Dendritic cell treated with granulocyte-macrophage colony-stimulating factor and Interleukin-4, amounts not matched to agents 40 ng/mL and 50 ng/mL, for 4 days (primary cell): ENCODE measurements at regions not wholly inside any gene's neighbourhood (a gene's known extent, or its start where the extent isn't known, plus 50 kb on each side); places are given as distances from the start of the nearest gene placed in this dataset.
"Not testable (repeated sequence)": the region's sequence is repeated elsewhere in the genome, so short reads cannot be mapped to it uniquely, and the experiment has no call there.

Experiments used
- H3K27ac Mint-ChIP-seq: one replicate; pipeline ENCODE4 v1.8.0; 2022; ENCODE audit warnings: mild to moderate bottlenecking, mixed read lengths
- H3K27me3 Mint-ChIP-seq: one replicate; pipeline ENCODE4 v1.8.0; 2022; ENCODE audit warnings: mild to moderate bottlenecking, mixed read lengths
- H3K36me3 Mint-ChIP-seq: one replicate; pipeline ENCODE4 v1.8.0; 2022; ENCODE audit warnings: low read depth, mixed read lengths
- H3K4me1 Mint-ChIP-seq: one replicate; pipeline ENCODE4 v1.8.0; 2022; ENCODE audit warnings: low read depth, mixed read lengths
- H3K4me3 Mint-ChIP-seq: one replicate; pipeline ENCODE4 v1.8.0; 2022; ENCODE audit warnings: mild to moderate bottlenecking, moderate library complexity, mixed read lengths
- H3K9me3 Mint-ChIP-seq: one replicate; pipeline ENCODE4 v1.8.0; 2022; ENCODE audit warnings: mixed read lengths
- intact Hi-C: fragments of 100-400 bp; cut with micrococcal nuclease; formaldehyde crosslinking; loops from one replicate; pipeline ENCODE4 v1.15.0; 2022

- intact Hi-C loops = loop anchor here (10.0 kb wide), 1 partner anchor 86 kb away; no protein-coding TSS in a partner anchor
- Mint-ChIP-seq H3K4me3 (no peak overlapping the region), H3K27ac (no peak overlapping the region)
These were observed 79.5 kb upstream of the ADRA1D start for GRCh38 chr20:4328541-4328940.

GRCh38 chr20:4327956-4328355 lies 78.9 kb upstream of the ADRA1D start:
- Mint-ChIP-seq H3K27ac (no peak overlapping the region), H3K4me3 (no peak overlapping the region), H3K9me3 (no peaks in the 10 kb centered on the region), H3K36me3 (no peaks in the 10 kb centered on the region), H3K4me1 (peaks cover 24% of the 10 kb centered on the region), H3K27me3 (peaks cover 19% of the 10 kb centered on the region)
- intact Hi-C loops = loop anchor here (10.0 kb wide), 1 partner anchor 87 kb away; no protein-coding TSS in a partner anchor

More at GRCh38 chr20:4328541-4328940, 79.5 kb upstream of the ADRA1D start:
- Mint-ChIP-seq H3K27me3 (peaks cover 20% of the 10 kb centered on the region), H3K4me1 (peaks cover 21% of the 10 kb centered on the region), H3K9me3 (no peaks in the 10 kb centered on the region), H3K36me3 (no peaks in the 10 kb centered on the region)

- intact Hi-C loops = loop anchor here (10.0 kb wide), 1 partner anchor 88 kb away; no protein-coding TSS in a partner anchor
- Mint-ChIP-seq H3K9me3 (no peaks in the 10 kb centered on the region), H3K27me3 (peaks cover 26% of the 10 kb centered on the region), H3K4me3 (no peak overlapping the region), H3K27ac (no peak overlapping the region), H3K4me1 (peaks cover 39% of the 10 kb centered on the region), H3K36me3 (no peaks in the 10 kb centered on the region)
These were observed 77.3 kb upstream of the ADRA1D start for GRCh38 chr20:4326195-4327065.

- Mint-ChIP-seq H3K9me3 (no peaks in the 10 kb centered on the region), H3K36me3 (no peaks in the 10 kb centered on the region), H3K27ac (no peak overlapping the region), H3K4me1 (peaks cover 46% of the 10 kb centered on the region), H3K27me3 (peaks cover 31% of the 10 kb centered on the region), H3K4me3 (no peak overlapping the region)
- intact Hi-C loops = loop anchor here (10.0 kb wide), 1 partner anchor 89 kb away; no protein-coding TSS in a partner anchor
These were observed 76.6 kb upstream of the ADRA1D start for GRCh38 chr20:4325548-4326187.

GRCh38 chr20:4324611-4325243 lies 75.6 kb upstream of the ADRA1D start:
- Mint-ChIP-seq H3K36me3 (no peaks in the 10 kb centered on the region), H3K4me3 (no peak overlapping the region), H3K4me1 (peaks cover 54% of the 10 kb centered on the region), H3K9me3 (no peaks in the 10 kb centered on the region), H3K27me3 (peaks cover 33% of the 10 kb centered on the region), H3K27ac (no peak overlapping the region)
- intact Hi-C loops = loop anchor here (10.0 kb wide), 1 partner anchor 90 kb away; no protein-coding TSS in a partner anchor

GRCh38 chr20:4322499-4322898 lies 73.4 kb upstream of the ADRA1D start:
- no peaks in the 10 kb centered on the region for H3K9me3 Mint-ChIP-seq
- intact Hi-C loops = loop anchor here (10.0 kb wide), 1 partner anchor 92 kb away; no protein-coding TSS in a partner anchor
- no peak overlapping the region for H3K27ac Mint-ChIP-seq
- H3K4me1 Mint-ChIP-seq = peaks cover 60% of the 10 kb centered on the region
- no peaks in the 10 kb centered on the region for H3K36me3 Mint-ChIP-seq
- no peak overlapping the region for H3K4me3 Mint-ChIP-seq
- peaks cover 30% of the 10 kb centered on the region for H3K27me3 Mint-ChIP-seq

GRCh38 chr20:4320291-4320690 lies 71.2 kb upstream of the ADRA1D start:
- Mint-ChIP-seq H3K4me1 (peaks cover 49% of the 10 kb centered on the region), H3K27me3 (peaks cover 25% of the 10 kb centered on the region), H3K27ac (peak overlapping the region; percentile 65), H3K9me3 (no peaks in the 10 kb centered on the region), H3K36me3 (no peaks in the 10 kb centered on the region), H3K4me3 (no peak overlapping the region)
- intact Hi-C loops = loop anchor here (10.0 kb wide), 1 partner anchor 95 kb away; no protein-coding TSS in a partner anchor

- intact Hi-C loops = no loop called here
- Mint-ChIP-seq H3K27ac (no peak overlapping the region), H3K4me1 (peaks cover 39% of the 10 kb centered on the region), H3K9me3 (no peaks in the 10 kb centered on the region), H3K36me3 (no peaks in the 10 kb centered on the region), H3K4me3 (no peak overlapping the region), H3K27me3 (peaks cover 22% of the 10 kb centered on the region)
These were observed 69.8 kb upstream of the ADRA1D start for GRCh38 chr20:4318891-4319290.

- H3K27ac Mint-ChIP-seq, H3K4me1 Mint-ChIP-seq, intact Hi-C loops, H3K9me3 Mint-ChIP-seq, H3K4me3 Mint-ChIP-seq, H3K27me3 Mint-ChIP-seq, H3K36me3 Mint-ChIP-seq: not testable (repeated sequence)
These were observed 61.5 kb upstream of the ADRA1D start for GRCh38 chr20:4310616-4311015.

GRCh38 chr20:4306206-4306605 lies 57.1 kb upstream of the ADRA1D start:
- no peak overlapping the region for H3K4me3 Mint-ChIP-seq
- H3K36me3 Mint-ChIP-seq = no peaks in the 10 kb centered on the region
- intact Hi-C loops = no loop called here
- no peaks in the 10 kb centered on the region for H3K4me1 Mint-ChIP-seq
- H3K9me3 Mint-ChIP-seq = no peaks in the 10 kb centered on the region
- peaks cover 5% of the 10 kb centered on the region for H3K27me3 Mint-ChIP-seq
- H3K27ac Mint-ChIP-seq = no peak overlapping the region

GRCh38 chr20:4305091-4305490 lies 56.0 kb upstream of the ADRA1D start:
- intact Hi-C loops = no loop called here
- H3K4me1 Mint-ChIP-seq = no peaks in the 10 kb centered on the region
- no peaks in the 10 kb centered on the region for H3K36me3 Mint-ChIP-seq
- H3K27ac Mint-ChIP-seq = no peak overlapping the region
- peaks cover 5% of the 10 kb centered on the region for H3K27me3 Mint-ChIP-seq
- H3K9me3 Mint-ChIP-seq = no peaks in the 10 kb centered on the region
- no peak overlapping the region for H3K4me3 Mint-ChIP-seq

GRCh38 chr20:4304601-4305000 lies 55.5 kb upstream of the ADRA1D start:
- no peaks in the 10 kb centered on the region for H3K4me1 Mint-ChIP-seq
- no peaks in the 10 kb centered on the region for H3K36me3 Mint-ChIP-seq
- H3K27ac Mint-ChIP-seq = no peak overlapping the region
- intact Hi-C loops = no loop called here
- H3K9me3 Mint-ChIP-seq = no peaks in the 10 kb centered on the region
- peaks cover 5% of the 10 kb centered on the region for H3K27me3 Mint-ChIP-seq
- no peak overlapping the region for H3K4me3 Mint-ChIP-seq

GRCh38 chr20:4303136-4303535 lies 54.0 kb upstream of the ADRA1D start:
- Mint-ChIP-seq H3K9me3 (no peaks in the 10 kb centered on the region), H3K4me3 (no peak overlapping the region), H3K4me1 (no peaks in the 10 kb centered on the region), H3K27ac (no peak overlapping the region), H3K27me3 (peaks cover 10% of the 10 kb centered on the region), H3K36me3 (no peaks in the 10 kb centered on the region)
- intact Hi-C loops = no loop called here

- peaks cover 9% of the 10 kb centered on the region for H3K4me1 Mint-ChIP-seq
- no peaks in the 10 kb centered on the region for H3K9me3 Mint-ChIP-seq
- peaks cover 10% of the 10 kb centered on the region for H3K27me3 Mint-ChIP-seq
- H3K36me3 Mint-ChIP-seq = no peaks in the 10 kb centered on the region
- no peak overlapping the region for H3K27ac Mint-ChIP-seq
- H3K4me3 Mint-ChIP-seq = no peak overlapping the region
- intact Hi-C loops = no loop called here
These were observed 51.8 kb upstream of the ADRA1D start for GRCh38 chr20:4300921-4301320.
